Neural crest cell (in vitro differentiated cells): ENCODE measurements at regions not wholly inside any gene's neighbourhood (a gene's known extent, or its start where the extent isn't known, plus 50 kb on each side); places are given as distances from the start of the nearest gene placed in this dataset.
"Not testable (repeated sequence)": the region's sequence is repeated elsewhere in the genome, so short reads cannot be mapped to it uniquely, and the experiment has no call there.

Experiments used
- DNase-seq: peaks from one replicate; pipeline ENCODE4 v3.0.0; 2021; ENCODE audit warnings: low read depth, mixed read lengths, low spot score
- H3K27ac Mint-ChIP-seq: one replicate; pipeline ENCODE4 v1.8.0; 2021; ENCODE audit warnings: mild to moderate bottlenecking, mixed read lengths; ENCODE audit not compliant: unreplicated experiment
- H3K27me3 Mint-ChIP-seq: 2 replicates; pipeline ENCODE4 v1.8.0; 2021; ENCODE audit warnings: low read depth, mild to moderate bottlenecking, mixed read lengths
- H3K36me3 Mint-ChIP-seq: 2 replicates; pipeline ENCODE4 v1.8.0; 2021; ENCODE audit warnings: low read depth, mild to moderate bottlenecking, mixed read lengths
- H3K4me1 Mint-ChIP-seq: 2 replicates; pipeline ENCODE4 v1.8.0; 2021; ENCODE audit warnings: mixed read lengths
- H3K4me3 Mint-ChIP-seq: one replicate; pipeline ENCODE4 v1.8.0; 2021; ENCODE audit warnings: mild to moderate bottlenecking, mixed read lengths
- H3K9me3 Mint-ChIP-seq: 2 replicates; pipeline ENCODE4 v1.8.0; 2021; ENCODE audit warnings: mixed read lengths
- CTCF ChIP-seq: fragments of 200-600 bp; sonication (generic); conservative IDR thresholded peaks from 2 replicates; pipeline ENCODE4 v1.5.0; 2021; ENCODE audit warnings: antibody characterized with exemption, mild to moderate bottlenecking

GRCh38 chr3:3927198-3927597 lies 128.0 kb downstream of the LRRN1 start:
- Mint-ChIP-seq H3K4me3 (no peak overlapping the region), H3K27me3 (no peaks in the 10 kb centered on the region), H3K4me1 (peaks cover 9% of the 10 kb centered on the region), H3K27ac (no peak overlapping the region), H3K36me3 (peaks cover 16% of the 10 kb centered on the region), H3K9me3 (peaks cover 13% of the 10 kb centered on the region)
- TF ChIP-seq CTCF = no peak
- no peak for DNase-seq

- Mint-ChIP-seq H3K9me3 (peaks cover 9% of the 10 kb centered on the region), H3K4me3 (no peak overlapping the region), H3K27me3 (no peaks in the 10 kb centered on the region), H3K36me3 (peaks cover 12% of the 10 kb centered on the region), H3K4me1 (peaks cover 9% of the 10 kb centered on the region), H3K27ac (no peak overlapping the region)
- no peak for DNase-seq
- no peak for TF ChIP-seq CTCF
These were observed 128.7 kb downstream of the LRRN1 start for GRCh38 chr3:3927965-3928364.

- H3K27ac Mint-ChIP-seq, DNase-seq, H3K4me3 Mint-ChIP-seq, H3K9me3 Mint-ChIP-seq, H3K27me3 Mint-ChIP-seq, H3K4me1 Mint-ChIP-seq: not testable (repeated sequence)
- peaks cover 32% of the 10 kb centered on the region for H3K36me3 Mint-ChIP-seq
These were observed 142.1 kb downstream of the LRRN1 start for GRCh38 chr3:3941380-3941779.

GRCh38 chr3:3951071-3951470 lies 151.8 kb downstream of the LRRN1 start:
- TF ChIP-seq CTCF = no peak
- Mint-ChIP-seq H3K27ac (no peak overlapping the region), H3K36me3 (peaks cover 15% of the 10 kb centered on the region), H3K27me3 (no peaks in the 10 kb centered on the region), H3K9me3 (peaks cover 14% of the 10 kb centered on the region), H3K4me3 (no peak overlapping the region), H3K4me1 (no peaks in the 10 kb centered on the region)
- DNase-seq = no peak

- TF ChIP-seq CTCF = no peak
- H3K4me1 Mint-ChIP-seq = no peaks in the 10 kb centered on the region
- H3K36me3 Mint-ChIP-seq = peaks cover 15% of the 10 kb centered on the region
- DNase-seq = no peak
- H3K27ac Mint-ChIP-seq = no peak overlapping the region
- H3K4me3 Mint-ChIP-seq = no peak overlapping the region
- H3K27me3 Mint-ChIP-seq = no peaks in the 10 kb centered on the region
- H3K9me3 Mint-ChIP-seq = peaks cover 14% of the 10 kb centered on the region
These were observed 152.3 kb downstream of the LRRN1 start for GRCh38 chr3:3951501-3951900.

- H3K4me1 Mint-ChIP-seq = peaks cover 10% of the 10 kb centered on the region
- peak overlapping the region; percentile 83 for H3K4me3 Mint-ChIP-seq
- not testable (repeated sequence) for H3K36me3 Mint-ChIP-seq, H3K9me3 Mint-ChIP-seq, H3K27ac Mint-ChIP-seq, DNase-seq, H3K27me3 Mint-ChIP-seq
These were observed 163.6 kb downstream of the LRRN1 start for GRCh38 chr3:3962867-3963266.

- no peaks in the 10 kb centered on the region for H3K36me3 Mint-ChIP-seq
- no peak for TF ChIP-seq CTCF
These were observed 184.8 kb downstream of the LRRN1 start for GRCh38 chr3:3984053-3984452.

More at GRCh38 chr3:3984053-3984452, 184.8 kb downstream of the LRRN1 start:
- H3K27me3 Mint-ChIP-seq = peaks cover 3% of the 10 kb centered on the region
- H3K9me3 Mint-ChIP-seq = no peaks in the 10 kb centered on the region
- no peak overlapping the region for H3K4me3 Mint-ChIP-seq
- no peak overlapping the region for H3K27ac Mint-ChIP-seq
- no peak for DNase-seq
- H3K4me1 Mint-ChIP-seq = no peaks in the 10 kb centered on the region
